Neutrophil (primary cell): ENCODE measurements at regions not wholly inside any gene's neighbourhood (a gene's known extent, or its start where the extent isn't known, plus 50 kb on each side); places are given as distances from the start of the nearest gene placed in this dataset.
"Not testable (repeated sequence)": the region's sequence is repeated elsewhere in the genome, so short reads cannot be mapped to it uniquely, and the experiment has no call there.

Experiments used
- H3K27ac ChIP-seq: fragments of 200-600 bp; sonication (generic); 2 replicates; pipeline ENCODE4 v1.5.1; 2016; ENCODE audit warnings: mild to moderate bottlenecking, moderate library complexity
- H3K27me3 ChIP-seq: fragments of 200-600 bp; sonication (generic); 2 replicates; pipeline ENCODE4 v1.6.0; 2016; ENCODE audit warnings: mild to moderate bottlenecking
- H3K36me3 ChIP-seq: fragments of 200-600 bp; sonication (generic); 2 replicates; pipeline ENCODE4 v1.5.1; 2017
- H3K4me1 ChIP-seq, 2 experiments: fragments of 200-600 bp in 1 of 2; sonication (generic) in 1 of 2; 1 replicate in 1 of 2; 2 replicates in 1 of 2; pipeline versions ENCODE4 v1.5.1 to v1.6.1; 2013 to 2016; ENCODE audit warnings: low read depth in 1 of 2, low read length in 1 of 2, mild to moderate bottlenecking in 1 of 2, moderate library complexity in 1 of 2; ENCODE audit not compliant: control insufficient read depth in 1 of 2, insufficient read depth in 1 of 2
- H3K4me3 ChIP-seq, 2 experiments: fragments of 200-600 bp in 1 of 2; sonication (generic) in 1 of 2; 1 replicate in 1 of 2; 2 replicates in 1 of 2; pipeline ENCODE4 v1.5.1; 2013 to 2016; ENCODE audit warnings: low read depth in 1 of 2, low read length in 1 of 2, mild to moderate bottlenecking in 1 of 2, moderate library complexity in 1 of 2
- H3K9me3 ChIP-seq: fragments of 200-600 bp; sonication (generic); 2 replicates; pipeline ENCODE4 v1.5.1; 2016
- CTCF ChIP-seq: fragments of 200-600 bp; sonication (generic); IDR thresholded peaks from 2 replicates; pipeline ENCODE4 v1.5.1; 2016; ENCODE audit warnings: antibody characterized with exemption

GRCh38 chr9:87014436-87014835 is 67.1 kb upstream of the GAS1 start:
- Histone ChIP-seq H3K27me3 (no peaks in the 10 kb centered on the region), H3K4me3 (no peak overlapping the region), H3K4me1 (no peaks in the 10 kb centered on the region), H3K27ac (no peak overlapping the region), H3K9me3 (no peaks in the 10 kb centered on the region), H3K36me3 (no peaks in the 10 kb centered on the region)
- TF ChIP-seq CTCF, result no peak

GRCh38 chr9:87016681-87017080 is 69.4 kb upstream of the GAS1 start:
- no peaks in the 10 kb centered on the region for H3K9me3 ChIP-seq
- H3K4me3 ChIP-seq, result no peak overlapping the region
- no peaks in the 10 kb centered on the region for H3K4me1 ChIP-seq
- TF ChIP-seq CTCF, result no peak
- no peaks in the 10 kb centered on the region for H3K27me3 ChIP-seq
- H3K27ac ChIP-seq, result no peak overlapping the region
- no peaks in the 10 kb centered on the region for H3K36me3 ChIP-seq

- Histone ChIP-seq H3K9me3 (no peaks in the 10 kb centered on the region), H3K36me3 (no peaks in the 10 kb centered on the region), H3K4me3 (no peak overlapping the region), H3K27ac (no peak overlapping the region), H3K27me3 (no peaks in the 10 kb centered on the region), H3K4me1 (no peaks in the 10 kb centered on the region)
- TF ChIP-seq CTCF, result no peak
Observed at GRCh38 chr9:87020169-87020950, 73.1 kb upstream of the GAS1 start.

GRCh38 chr9:87022178-87022577 is 74.9 kb upstream of the GAS1 start:
- no peak for TF ChIP-seq CTCF
- Histone ChIP-seq H3K36me3 (no peaks in the 10 kb centered on the region), H3K9me3 (no peaks in the 10 kb centered on the region), H3K27ac (no peak overlapping the region), H3K4me1 (no peaks in the 10 kb centered on the region), H3K27me3 (no peaks in the 10 kb centered on the region), H3K4me3 (no peak overlapping the region)

- no peaks in the 10 kb centered on the region for H3K4me1 ChIP-seq
- H3K4me3 ChIP-seq, result no peak overlapping the region
- no peaks in the 10 kb centered on the region for H3K27me3 ChIP-seq
- no peaks in the 10 kb centered on the region for H3K9me3 ChIP-seq
- H3K36me3 ChIP-seq, result no peaks in the 10 kb centered on the region
- no peak overlapping the region for H3K27ac ChIP-seq
- no peak for TF ChIP-seq CTCF
Observed at GRCh38 chr9:87026204-87026603, 78.9 kb upstream of the GAS1 start.

GRCh38 chr9:87028836-87029235 is 81.5 kb upstream of the GAS1 start:
- H3K27me3 ChIP-seq, H3K36me3 ChIP-seq, H3K9me3 ChIP-seq, H3K27ac ChIP-seq, H3K4me3 ChIP-seq, H3K4me1 ChIP-seq: not testable (repeated sequence)
